ENCODE measurements at regions not wholly inside any gene's neighbourhood (a gene's known extent, or its start where the extent isn't known, plus 50 kb on each side); places are given as distances from the start of the nearest gene placed in this dataset.

- Mint-ChIP-seq H3K4me3 (no peak overlapping the region), H3K4me1 (no peaks in the 10 kb centered on the region), H3K36me3 (ENCODE audit: low read depth) (no peaks in the 10 kb centered on the region), H3K27ac (no peak overlapping the region), H3K9me3 (peaks cover 6% of the 10 kb centered on the region), H3K27me3 (no peaks in the 10 kb centered on the region)
- ATAC-seq (ENCODE audit: low read depth) (no peak), DNase-seq (no peak)
- CTCF ChIA-PET: no interaction called here
- intact Hi-C loops (cut with micrococcal nuclease): no loop called here
- no peak for TF ChIP-seq CTCF (IDR thresholded peaks at IDR 0.05)
- POLR2A ChIA-PET: no interaction called here
Measured at GRCh38 chr4:187098429-187098828, 374.8 kb upstream of the FAT1 start.

- CTCF ChIA-PET: no interaction called here
- intact Hi-C loops (cut with micrococcal nuclease): no loop called here
- no peak overlapping the region for H3K4me3 Mint-ChIP-seq
Measured at GRCh38 chr4:187103351-187103750, 379.7 kb upstream of the FAT1 start.

GRCh38 chr4:187108845-187109244 is 385.2 kb upstream of the FAT1 start:
- no peak overlapping the region for H3K27ac Mint-ChIP-seq
- H3K4me3 Mint-ChIP-seq: no peak overlapping the region
- intact Hi-C loops (cut with micrococcal nuclease): no loop called here
- H3K4me1 Mint-ChIP-seq: no peaks in the 10 kb centered on the region
- ATAC-seq (ENCODE audit: low read depth) (no peak), DNase-seq (no peak)
- CTCF ChIA-PET: no interaction called here
- H3K9me3 Mint-ChIP-seq: peaks cover 9% of the 10 kb centered on the region
- H3K27me3 Mint-ChIP-seq: no peaks in the 10 kb centered on the region
- POLR2A ChIA-PET: no interaction called here
- no peaks in the 10 kb centered on the region for H3K36me3 Mint-ChIP-seq (ENCODE audit: low read depth)
- TF ChIP-seq CTCF (IDR thresholded peaks at IDR 0.05): no peak

More at GRCh38 chr4:187103351-187103750, 379.7 kb upstream of the FAT1 start:
- Mint-ChIP-seq H3K9me3 (peaks cover 12% of the 10 kb centered on the region), H3K27me3 (no peaks in the 10 kb centered on the region), H3K4me1 (no peaks in the 10 kb centered on the region), H3K36me3 (ENCODE audit: low read depth) (no peaks in the 10 kb centered on the region), H3K27ac (no peak overlapping the region)
- ATAC-seq (ENCODE audit: low read depth): no peak
- no peak for TF ChIP-seq CTCF (IDR thresholded peaks at IDR 0.05)
- DNase-seq: no peak
- POLR2A ChIA-PET: no interaction called here

- ChIA-PET POLR2A (no interaction called here), CTCF (no interaction called here)
- no peaks in the 10 kb centered on the region for H3K36me3 Mint-ChIP-seq (ENCODE audit: low read depth)
- peaks cover 9% of the 10 kb centered on the region for H3K9me3 Mint-ChIP-seq
- ATAC-seq (ENCODE audit: low read depth) (no peak), DNase-seq (no peak)
- intact Hi-C loops (cut with micrococcal nuclease): no loop called here
- H3K27me3 Mint-ChIP-seq: no peaks in the 10 kb centered on the region
- no peak overlapping the region for H3K27ac Mint-ChIP-seq
- H3K4me1 Mint-ChIP-seq: no peaks in the 10 kb centered on the region
- no peak overlapping the region for H3K4me3 Mint-ChIP-seq
- TF ChIP-seq CTCF (IDR thresholded peaks at IDR 0.05): no peak
Measured at GRCh38 chr4:187109636-187110035, 386.0 kb upstream of the FAT1 start.

- H3K9me3 Mint-ChIP-seq: peaks cover 5% of the 10 kb centered on the region
- no peaks in the 10 kb centered on the region for H3K4me1 Mint-ChIP-seq
- intact Hi-C loops (cut with micrococcal nuclease): no loop called here
- no peak overlapping the region for H3K4me3 Mint-ChIP-seq
- no peaks in the 10 kb centered on the region for H3K36me3 Mint-ChIP-seq (ENCODE audit: low read depth)
- no peak for TF ChIP-seq CTCF (IDR thresholded peaks at IDR 0.05)
- ChIA-PET CTCF (no interaction called here), POLR2A (no interaction called here)
- DNase-seq: no peak
- no peaks in the 10 kb centered on the region for H3K27me3 Mint-ChIP-seq
- H3K27ac Mint-ChIP-seq: no peak overlapping the region
- no peak for ATAC-seq (ENCODE audit: low read depth)
Measured at GRCh38 chr4:187118166-187118565, 394.5 kb upstream of the FAT1 start.
